HG03342 (cell line): ENCODE measurements at regions not wholly inside any gene's neighbourhood (a gene's known extent, or its start where the extent isn't known, plus 50 kb on each side); places are given as distances from the start of the nearest gene placed in this dataset.

Source experiments
- ATAC-seq: cut with Tn5 transposase; IDR thresholded peaks from one replicate; pipeline ENCODE4 v1.9.1; 2021; ENCODE audit warnings: mild to moderate bottlenecking, moderate library complexity; ENCODE audit not compliant: unreplicated experiment

DNA sequence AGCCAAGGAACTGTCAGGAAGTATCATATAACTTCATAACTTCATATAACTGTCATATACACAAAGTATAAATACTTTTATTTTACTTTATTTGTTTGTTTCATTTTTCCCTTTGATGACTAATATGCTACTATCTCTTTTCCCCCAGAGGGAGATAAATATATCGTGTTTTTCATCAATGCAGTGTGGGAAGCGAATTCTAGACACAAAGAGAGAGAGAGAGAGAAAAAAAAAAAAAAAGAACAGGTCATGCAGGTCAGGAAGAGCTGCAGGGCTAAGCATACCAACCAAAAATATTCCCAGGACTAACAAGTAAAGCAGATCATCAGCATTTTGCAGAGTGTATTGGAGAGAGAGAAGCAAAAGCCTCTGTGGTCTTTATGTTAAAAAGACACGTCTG lies 1849.2 kb downstream of the STIM2 start:
- no peak for ATAC-seq

DNA sequence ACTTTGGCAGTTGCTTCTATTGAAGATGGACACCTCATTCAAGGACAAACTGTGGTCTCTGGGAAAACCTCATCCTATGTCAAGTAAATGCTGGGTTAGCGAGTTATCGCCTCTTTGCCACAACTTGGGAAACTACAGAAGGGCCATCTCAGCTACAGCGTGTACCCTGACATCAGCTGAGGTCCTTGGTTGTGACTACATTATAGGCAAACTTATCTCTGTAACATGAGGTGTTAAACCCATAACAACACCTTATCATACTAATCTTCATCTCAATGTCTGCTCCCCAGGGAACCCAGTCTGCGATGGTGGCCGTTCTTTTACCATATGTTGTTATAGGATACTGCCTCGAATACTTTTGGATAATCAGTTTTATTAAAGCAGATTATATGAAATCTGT lies 1862.7 kb downstream of the STIM2 start:
- no peak for ATAC-seq

DNA sequence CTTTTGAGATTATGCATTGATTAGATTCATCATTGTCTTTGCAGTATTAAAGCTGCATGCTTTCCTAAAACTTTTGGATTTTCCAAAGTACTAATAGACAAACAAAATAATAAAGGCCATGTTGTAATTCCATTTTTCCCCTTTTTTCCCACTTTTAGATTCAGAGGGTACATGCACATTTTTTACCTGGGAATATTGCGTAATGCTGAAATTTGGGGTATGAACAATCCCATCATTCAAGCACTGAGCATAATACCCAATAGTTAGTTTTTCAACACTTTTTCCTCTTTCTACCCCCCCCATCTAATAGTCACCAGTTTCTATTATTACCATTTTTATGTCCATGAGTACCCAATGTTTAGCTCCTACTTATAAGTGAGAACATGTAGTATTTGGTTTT lies 1863.6 kb downstream of the STIM2 start:
- no peak for ATAC-seq

DNA sequence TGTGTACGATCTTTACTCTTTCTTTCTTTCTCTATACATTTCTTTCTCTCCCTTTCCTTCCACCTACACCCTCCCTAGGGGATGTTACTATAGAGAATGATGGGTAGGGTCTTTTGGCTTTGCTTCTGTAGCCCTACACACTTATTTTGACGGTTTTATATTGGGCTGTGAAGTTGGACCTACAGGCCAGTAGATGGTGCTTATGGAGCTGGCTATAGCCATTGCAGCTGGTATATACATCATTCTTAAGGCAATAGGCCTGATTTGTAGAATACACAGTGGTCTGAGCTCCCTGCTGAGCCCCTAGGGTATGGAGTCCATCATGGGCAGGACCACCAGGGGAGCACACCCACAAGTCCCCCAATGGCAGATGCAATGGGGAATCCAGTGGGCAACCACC lies 1869.7 kb downstream of the STIM2 start:
- no peak for ATAC-seq

DNA sequence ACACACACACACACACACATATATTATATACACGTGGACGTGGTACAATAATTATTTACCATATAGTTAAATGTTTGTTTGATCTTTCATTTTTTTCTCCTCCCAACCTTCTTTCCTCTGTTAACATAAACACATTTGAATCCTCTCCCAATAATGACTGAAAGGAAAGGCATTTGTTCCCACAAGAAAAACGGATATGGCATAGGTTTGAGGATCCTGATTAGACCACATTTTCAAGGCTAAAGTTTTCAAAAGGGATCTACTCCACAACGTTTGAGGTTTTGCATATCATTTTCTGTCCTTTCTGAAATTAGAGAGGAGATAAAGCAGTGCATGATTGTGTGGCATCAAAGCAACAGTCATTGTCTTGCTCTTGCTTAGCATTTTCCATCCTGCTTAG lies 1883.4 kb downstream of the STIM2 start:
- ATAC-seq: no peak

DNA sequence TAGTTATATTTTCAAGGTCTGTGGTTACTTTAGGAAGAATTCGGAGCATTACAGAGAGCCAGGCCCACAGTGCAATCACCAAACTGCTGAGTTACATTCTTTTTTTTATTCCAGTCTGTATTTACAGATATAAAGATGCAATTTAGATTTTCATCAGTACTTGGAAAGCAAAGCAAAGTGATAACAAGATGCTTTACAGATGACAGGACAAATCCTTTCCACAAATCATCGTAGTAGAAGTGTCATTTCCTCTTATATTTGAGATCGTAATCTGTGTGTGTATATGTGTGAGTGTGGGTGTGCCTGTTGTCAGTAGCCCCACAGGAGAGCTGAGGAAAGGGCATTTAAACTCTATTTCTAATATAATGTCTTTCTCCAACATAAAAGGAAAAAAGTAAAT lies 1893.7 kb downstream of the STIM2 start:
- ATAC-seq: no peak

DNA sequence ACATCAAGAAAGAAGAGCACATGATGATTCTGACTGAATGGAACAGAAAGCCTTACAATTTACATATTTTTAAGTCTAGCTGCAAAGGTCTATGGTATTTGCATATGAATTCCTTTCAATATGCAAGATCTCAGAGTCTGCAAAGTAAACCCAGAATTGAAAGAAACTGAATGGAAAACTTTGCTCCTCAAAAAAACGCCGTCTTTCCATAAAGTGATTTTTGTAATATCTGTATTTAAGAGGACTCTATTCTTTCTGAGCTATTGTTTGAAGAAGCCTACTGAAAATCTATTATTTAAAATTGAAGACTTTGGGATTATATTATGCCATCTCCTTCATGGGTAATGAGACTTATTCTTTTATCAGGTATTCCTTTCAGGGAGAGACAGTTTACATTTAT lies 1894.4 kb downstream of the STIM2 start:
- no peak for ATAC-seq

DNA sequence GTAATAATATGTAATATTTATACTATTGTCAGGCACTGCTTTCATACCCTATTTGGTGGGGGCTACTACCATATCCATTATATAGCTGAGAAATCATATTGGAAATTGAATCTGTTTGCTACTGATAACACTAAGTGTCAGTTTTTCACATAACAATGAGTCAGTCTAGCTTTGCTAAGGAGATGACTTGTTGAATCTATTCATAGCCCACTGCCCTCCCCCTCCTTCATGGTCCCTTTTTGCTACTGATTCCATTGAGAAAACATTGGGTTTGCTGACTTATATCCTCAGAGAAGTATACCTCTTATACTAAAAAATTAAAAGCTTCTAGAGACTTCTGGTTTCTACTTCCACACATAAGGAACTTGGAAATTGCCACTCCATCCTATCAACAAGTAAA lies 1898.4 kb downstream of the STIM2 start:
- ATAC-seq: no peak

DNA sequence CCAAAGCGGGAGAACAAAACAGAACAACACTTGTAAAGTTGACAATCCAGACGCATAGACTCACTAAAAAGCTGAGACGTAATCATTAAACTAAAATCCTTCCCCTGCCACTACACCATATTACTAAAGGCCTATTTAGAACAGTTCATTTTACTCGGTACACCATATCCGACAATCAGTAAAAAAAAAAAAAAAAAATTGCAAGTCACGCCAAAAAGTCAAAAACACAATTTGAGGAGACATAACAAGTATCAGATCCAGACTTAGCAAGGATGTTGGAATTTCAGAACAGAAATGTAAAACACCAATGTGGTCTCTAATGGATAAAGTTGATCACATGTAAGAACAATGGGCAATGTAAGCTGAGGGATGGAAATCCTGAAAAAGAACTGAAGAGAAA lies 1899.4 kb downstream of the STIM2 start:
- no peak for ATAC-seq

DNA sequence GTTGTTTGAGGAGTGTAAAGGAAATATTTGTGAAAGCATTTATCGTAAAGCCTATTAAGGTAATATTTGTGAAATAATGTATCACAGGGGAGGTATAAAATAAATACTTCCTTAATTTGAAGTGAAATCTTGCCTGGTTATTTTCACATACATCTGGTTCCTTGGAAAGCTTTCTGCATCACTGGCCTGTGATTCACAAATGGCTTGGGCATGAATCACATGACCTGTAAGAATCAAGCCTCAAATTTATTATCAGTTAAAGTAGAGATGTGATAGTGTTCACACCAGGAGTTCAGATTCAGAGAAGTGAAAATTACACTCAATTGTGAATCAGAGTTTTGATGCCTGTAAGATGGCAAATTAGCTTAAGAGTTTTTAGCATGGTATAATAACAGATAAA lies 1911.4 kb downstream of the STIM2 start:
- ATAC-seq: no peak

DNA sequence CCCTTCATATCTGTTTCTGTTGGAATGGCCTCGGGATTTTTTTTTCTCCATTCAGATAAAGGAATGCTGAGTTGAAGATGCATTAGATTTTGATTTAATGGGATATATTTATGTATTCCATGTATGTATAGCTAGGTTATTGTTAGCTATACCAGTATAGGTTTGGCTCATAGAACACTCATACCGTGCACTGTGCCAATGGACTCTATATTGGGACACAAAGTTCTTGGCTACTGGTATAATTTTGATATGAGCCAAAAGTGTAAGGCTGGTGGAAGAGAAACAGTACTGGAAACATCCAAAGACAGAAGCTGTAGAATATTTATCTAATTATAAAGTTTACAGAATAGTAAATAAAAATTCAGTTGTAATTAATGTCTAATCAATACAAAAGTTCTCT lies 1912.1 kb downstream of the STIM2 start:
- no peak for ATAC-seq

DNA sequence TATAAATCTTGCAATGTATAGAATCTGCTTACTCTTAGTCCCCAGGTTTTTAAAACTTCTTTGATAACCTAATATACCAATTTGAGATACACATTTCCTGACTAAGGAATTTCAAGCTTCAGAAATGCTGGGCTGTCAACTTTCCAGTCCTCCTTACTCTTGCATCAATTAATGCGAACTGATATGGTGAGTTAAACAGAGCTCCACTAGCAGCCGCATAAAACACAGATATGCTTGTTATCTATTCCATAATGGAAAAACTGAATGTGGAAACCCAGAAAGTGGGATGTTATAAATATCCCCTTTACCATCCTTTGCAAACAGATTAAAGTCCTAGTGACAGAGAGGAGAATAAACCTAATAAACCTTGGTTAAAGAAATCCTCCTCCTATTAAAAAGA lies 1913.7 kb downstream of the STIM2 start:
- no peak for ATAC-seq

DNA sequence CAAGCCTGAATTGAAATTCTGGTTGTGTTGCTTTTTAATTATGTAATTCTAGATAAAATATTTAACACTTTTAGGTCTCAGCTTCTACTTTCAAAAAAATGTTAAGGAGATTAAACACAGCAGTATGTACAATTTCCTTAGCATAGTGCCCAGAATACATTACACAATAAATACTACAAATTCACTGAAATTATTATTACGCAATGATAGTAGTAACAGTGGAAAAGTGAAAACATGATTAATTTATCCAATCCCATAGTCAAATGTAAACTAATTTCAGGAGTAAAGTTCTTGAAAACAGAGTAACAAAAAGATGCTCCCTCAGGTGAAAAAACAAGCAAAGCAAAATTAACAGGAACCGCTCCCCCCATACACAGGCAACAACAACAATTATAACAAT lies 1915.4 kb downstream of the STIM2 start:
- ATAC-seq: no peak

DNA sequence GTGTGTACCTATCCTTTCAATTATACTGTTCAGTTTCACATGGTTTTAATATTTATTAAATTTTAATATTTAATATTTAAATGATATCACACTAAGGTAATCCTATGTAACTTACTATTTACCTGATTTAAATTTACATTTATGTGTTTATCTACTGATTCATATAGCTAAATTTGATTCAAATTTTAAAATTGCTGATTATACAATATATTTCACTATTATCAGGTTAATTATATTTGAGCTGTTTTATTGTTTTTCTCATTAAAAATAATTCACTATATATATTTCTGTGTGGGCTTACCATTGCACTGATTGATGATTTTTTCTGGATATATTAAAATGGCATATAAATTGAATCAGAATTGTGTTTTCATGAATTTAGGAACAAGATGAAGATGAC lies 1923.5 kb downstream of the STIM2 start:
- ATAC-seq: no peak

DNA sequence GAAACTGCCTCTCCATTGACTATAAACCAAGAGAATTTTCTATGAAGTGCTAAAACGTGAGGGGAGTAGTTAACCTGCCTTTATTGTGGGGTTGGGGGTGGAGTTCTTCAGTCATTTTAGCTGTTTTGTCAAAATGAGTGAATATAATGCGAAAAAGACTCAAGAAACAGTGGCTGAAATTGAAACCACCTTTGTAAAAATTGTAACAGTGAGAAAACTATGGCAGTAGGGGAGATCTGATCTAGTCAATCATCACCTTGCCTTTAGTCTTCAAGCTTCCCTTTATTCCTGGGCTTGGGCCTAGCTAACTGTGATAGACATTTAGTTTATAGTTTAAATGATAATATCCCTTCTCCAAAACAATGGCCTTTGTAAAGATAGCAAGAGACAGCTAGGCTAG lies 1927.3 kb downstream of the STIM2 start:
- no peak for ATAC-seq

DNA sequence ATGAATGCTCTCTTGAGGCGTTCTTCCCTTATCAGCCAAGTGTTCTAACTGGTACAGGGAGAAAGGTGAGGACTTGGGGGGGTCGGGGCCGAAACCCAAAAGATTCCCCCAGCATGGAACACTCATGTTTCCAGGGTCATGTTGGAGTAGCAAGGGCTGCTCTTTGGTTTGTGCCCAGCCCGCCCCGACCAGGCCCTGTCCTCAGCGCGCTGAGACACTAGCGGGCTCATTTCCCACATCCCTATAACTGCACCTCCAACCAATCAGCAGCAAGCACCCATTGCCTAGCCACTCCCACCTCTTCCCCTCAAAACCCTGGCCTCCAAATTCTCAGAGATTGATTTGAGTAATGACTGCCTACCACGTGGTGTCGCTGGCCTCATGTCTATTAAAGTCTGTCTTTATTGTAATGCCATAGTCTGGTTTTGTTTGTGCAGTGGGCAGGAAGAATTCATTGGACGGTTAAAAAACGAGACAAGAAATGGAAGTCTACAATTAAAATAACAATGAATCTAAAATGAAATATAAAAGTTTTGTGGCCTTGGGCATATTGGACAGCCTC lies 1928.4 kb downstream of the STIM2 start:
- no peak for ATAC-seq

DNA sequence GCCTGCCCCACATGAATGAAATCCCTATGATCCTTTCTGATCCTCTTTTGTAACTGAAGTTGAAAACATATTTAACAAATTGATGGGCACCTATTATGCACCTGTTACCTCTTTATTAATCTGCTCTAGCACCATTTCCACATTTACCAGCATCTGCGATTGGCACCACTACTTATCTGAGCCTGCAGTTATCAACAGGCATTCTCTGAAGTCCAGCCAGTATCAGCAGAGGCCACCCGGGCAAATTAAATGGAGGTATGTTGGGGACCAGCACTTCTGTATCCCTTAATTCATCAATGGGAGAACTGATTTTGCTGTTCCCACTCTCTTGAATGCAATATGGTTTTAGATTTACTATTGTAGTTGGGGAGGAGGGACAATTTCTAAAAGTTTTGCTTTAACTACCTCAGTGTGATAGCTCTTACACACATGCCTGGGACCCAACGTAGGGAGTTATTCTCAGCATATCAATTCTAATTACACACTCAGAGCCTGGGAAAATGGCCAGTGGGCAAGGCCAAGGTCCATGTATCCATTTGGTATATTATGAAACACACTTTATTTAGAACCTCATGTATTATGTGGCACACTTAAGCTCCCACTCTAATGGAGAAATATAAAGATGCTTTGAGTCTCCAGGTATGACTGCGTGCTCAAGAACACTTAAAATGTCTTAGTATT lies 1927.1 kb upstream of the PCDH7 start:
- no peak for ATAC-seq

DNA sequence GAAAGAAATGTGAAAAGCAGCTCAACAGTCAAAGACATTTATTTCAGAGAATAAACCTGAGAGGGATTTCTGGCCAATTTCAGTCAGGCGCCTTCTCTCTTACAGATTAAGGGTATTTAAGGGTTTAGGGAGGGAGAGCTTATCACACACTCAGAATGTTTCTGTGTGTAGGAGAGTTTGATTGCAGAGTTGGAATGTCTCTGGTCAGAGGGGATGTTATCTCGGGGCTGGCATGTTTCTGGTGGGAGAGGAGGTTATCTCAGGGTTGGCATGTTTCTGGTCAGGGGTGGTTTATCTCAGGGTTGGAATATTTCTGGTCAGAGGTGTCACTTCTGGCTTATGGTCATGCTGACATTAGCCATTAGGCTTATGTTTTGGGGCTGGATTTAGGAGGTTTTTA lies 1920.5 kb upstream of the PCDH7 start:
- no peak for ATAC-seq

DNA sequence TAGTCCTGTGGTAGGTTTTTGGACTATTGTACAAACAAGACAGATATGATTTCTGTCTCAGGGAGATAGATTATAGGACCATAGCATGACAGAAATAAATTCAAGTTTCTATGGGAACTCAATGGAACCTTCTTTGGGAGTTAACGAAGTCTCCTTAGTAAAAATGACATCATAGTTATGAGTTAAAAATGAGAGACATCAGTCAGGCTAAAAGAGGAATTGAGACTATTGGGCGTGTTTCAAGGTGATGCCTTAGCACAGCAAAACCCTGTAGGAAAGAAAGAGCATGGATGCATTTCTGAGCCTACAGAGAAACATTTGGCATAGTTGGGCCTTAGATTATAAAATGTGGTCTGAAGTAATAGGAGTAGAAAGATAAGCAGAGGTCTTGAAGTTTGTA lies 1909.1 kb upstream of the PCDH7 start:
- ATAC-seq: no peak

DNA sequence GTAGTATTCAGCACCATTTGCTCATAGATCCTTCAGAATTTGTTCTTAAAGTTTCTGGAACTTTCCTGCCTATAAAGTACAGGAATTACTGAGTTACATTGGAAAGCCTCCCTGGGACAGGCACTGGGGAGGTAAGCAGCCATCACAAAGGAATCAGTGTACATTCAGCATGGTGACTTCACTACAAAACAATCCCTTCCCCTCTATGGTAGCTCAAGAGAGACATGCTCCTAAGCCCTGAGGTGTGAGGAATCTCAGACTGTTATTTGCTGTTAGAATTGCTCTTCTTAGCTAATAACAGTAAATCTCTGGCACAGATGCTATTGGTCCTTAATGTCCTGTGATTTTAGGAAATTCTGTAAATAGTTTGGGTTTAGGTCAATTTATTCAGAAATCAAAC lies 1898.0 kb upstream of the PCDH7 start:
- ATAC-seq: no peak

DNA sequence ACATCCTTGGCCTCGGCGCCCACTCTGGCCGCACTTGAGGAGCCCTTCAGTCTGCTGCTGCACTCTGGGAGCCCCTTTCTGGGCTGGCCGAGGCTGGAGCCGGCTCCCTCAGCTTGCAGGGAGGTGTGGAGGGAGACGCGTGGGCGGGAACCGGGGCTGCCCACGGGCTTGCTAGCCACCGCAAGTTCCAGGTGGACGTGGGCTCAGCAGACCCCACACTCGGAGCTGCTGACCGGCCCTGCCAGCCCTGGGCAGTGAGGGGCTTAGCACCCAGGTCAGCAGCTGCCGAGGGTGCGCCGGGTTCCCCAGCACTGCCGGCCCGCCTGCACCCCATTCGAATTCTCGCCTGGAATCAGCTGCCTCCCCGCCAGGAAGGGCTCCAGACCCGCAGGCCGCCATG lies 1892.3 kb upstream of the PCDH7 start:
- ATAC-seq: no peak

DNA sequence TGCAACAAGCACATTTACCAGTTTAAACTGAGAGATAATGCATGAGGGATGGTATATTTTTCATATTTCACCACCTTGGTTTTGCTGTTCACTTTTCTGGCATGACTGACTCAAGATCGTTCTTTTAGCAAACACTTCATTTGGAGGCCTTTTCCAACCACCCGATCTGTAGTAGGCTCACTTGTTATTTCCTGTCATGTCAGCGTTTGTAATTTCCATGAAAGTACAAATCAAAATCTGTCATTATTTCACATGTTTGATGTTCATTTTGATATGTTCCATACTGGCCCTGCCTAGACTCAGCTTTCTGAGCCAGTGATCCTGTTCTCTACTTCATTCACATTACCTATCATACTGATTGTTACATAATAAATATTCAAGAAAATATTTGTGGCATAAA lies 1888.3 kb upstream of the PCDH7 start:
- no peak for ATAC-seq

DNA sequence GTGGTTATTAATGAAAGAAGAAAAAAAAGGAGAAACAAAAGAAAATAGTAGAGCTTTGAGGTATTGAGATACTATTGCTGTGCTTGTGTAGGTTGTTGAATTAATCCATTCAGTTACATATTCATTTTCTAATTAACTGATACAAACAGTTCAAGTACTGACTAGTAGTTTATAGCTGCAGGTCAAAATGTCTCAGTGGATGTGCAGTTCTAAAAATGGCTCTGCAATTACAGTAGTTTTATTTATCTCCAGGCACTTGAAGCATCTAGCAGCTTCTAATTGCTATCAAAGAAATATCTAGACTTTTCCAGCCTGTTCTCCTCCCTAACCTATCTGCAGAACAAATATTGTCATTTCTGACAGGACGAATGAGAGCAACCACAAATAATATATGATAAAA lies 1887.7 kb upstream of the PCDH7 start:
- ATAC-seq: no peak
